Endothelial cell of hepatic sinusoid (primary cell): ENCODE measurements at regions not wholly inside any gene's neighbourhood (a gene's known extent, or its start where the extent isn't known, plus 50 kb on each side); places are given as distances from the start of the nearest gene placed in this dataset.

ENCODE experiments used
- in situ Hi-C: cut with HindIII; loops from 2 replicates; pipeline ENCODE4 v1.10.0; 2017; ENCODE audit warnings: low sequenced_read_pairs

GRCh38 chr10:91694170-91694794, 61.4 kb upstream of the PPP1R3C start:
- in situ Hi-C loops: loop anchor here (5.0 kb wide), 2 partner anchors 57 to 97 kb away; no protein-coding TSS in a partner anchor

- in situ Hi-C loops: loop anchor here (5.0 kb wide), 2 partner anchors 55 to 95 kb away; no protein-coding TSS in a partner anchor
Measured at GRCh38 chr10:91691981-91692380, 59.1 kb upstream of the PPP1R3C start.

- in situ Hi-C loops: loop anchor here (5.0 kb wide), 2 partner anchors 54 to 94 kb away; no protein-coding TSS in a partner anchor
Measured at GRCh38 chr10:91690996-91691676, 58.3 kb upstream of the PPP1R3C start.

GRCh38 chr10:91690412-91690811, 57.5 kb upstream of the PPP1R3C start:
- in situ Hi-C loops: loop anchor here (5.0 kb wide), 2 partner anchors 53 to 93 kb away; no protein-coding TSS in a partner anchor

GRCh38 chr10:91689731-91690168, 56.9 kb upstream of the PPP1R3C start:
- in situ Hi-C loops: loop anchor here (5.0 kb wide), 2 partner anchors 52 to 92 kb away; no protein-coding TSS in a partner anchor

- in situ Hi-C loops: no loop called here
Measured at GRCh38 chr10:91684841-91685240, 52.0 kb upstream of the PPP1R3C start.

GRCh38 chr10:91683975-91684374, 51.1 kb upstream of the PPP1R3C start:
- in situ Hi-C loops: no loop called here

GRCh38 chr10:91682912-91683311, 50.0 kb upstream of the PPP1R3C start:
- in situ Hi-C loops: no loop called here
